ENCODE measurements at regions not wholly inside any gene's neighbourhood (a gene's known extent, or its start where the extent isn't known, plus 50 kb on each side); places are given as distances from the start of the nearest gene placed in this dataset.

DNA sequence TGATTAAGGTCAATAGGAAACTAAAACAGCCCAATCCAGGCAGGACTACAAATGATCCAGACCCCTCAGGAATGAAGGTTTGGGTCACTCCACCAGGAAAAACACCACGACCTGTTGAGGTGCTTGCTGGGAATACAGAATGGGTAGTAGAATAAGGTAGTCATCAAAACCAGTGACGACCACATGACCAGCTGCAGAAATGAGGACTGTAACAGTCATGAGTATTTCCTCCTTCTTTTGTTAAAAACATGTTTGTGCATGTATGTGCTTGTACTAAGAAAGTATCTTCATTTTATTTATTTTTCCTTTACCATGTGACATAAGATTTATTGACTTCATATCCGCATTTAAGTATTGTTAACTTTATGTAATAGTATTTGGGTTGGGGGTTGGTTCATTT, 603.5 kb upstream of the NR3C2 start:
- TF ChIP-seq EZH2phosphoT487 (IDR thresholded peaks at IDR 0.05; ENCODE audit: insufficient read depth, low read depth): no peak
- no peak for TF ChIP-seq EZH2 (IDR thresholded peaks at IDR 0.05; ENCODE audit: insufficient read depth, poor library complexity, severe bottlenecking)
